ENCODE measurements at regions not wholly inside any gene's neighbourhood (a gene's known extent, or its start where the extent isn't known, plus 50 kb on each side); places are given as distances from the start of the nearest gene placed in this dataset.

DNA sequence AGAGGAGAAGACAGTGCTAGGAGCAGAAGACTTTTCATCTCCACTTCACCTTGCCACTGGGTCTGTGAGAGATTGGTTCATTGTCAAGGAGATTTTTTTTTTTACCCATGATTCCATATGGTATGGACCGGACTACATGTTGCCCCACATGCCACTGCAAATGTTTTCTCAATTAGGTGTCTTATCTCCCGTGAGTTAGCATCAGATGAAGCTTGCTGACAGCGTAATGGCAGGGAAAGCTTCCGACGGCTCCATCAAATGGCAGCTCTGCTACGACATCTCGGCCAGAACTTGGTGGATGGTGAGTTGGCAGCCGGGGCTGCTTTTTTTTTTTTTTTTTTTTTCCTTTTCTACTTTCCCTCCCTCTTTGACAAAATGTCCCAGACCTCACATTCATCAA, 217.2 kb upstream of the NFIA start:
- Histone ChIP-seq H3K27ac (replicated peaks) (no peak overlapping the region), H3K4me3 (replicated peaks; ENCODE audit: insufficient read depth, low read length) (no peak overlapping the region), H3K27me3 (ENCODE audit: insufficient read depth, poor library complexity, severe bottlenecking) (no peaks in the 10 kb centered on the region)
- TF ChIP-seq GABPA (IDR thresholded peaks at IDR 0.05; ENCODE audit: low read depth) (no peak), POLR2AphosphoS5 (IDR thresholded peaks at IDR 0.05; ENCODE audit: low read depth) (no peak), SPI1 (IDR thresholded peaks at IDR 0.05; ENCODE audit: borderline replicate concordance, low read depth) (no peak)
- TF ChIP-seq, protein P1, sequence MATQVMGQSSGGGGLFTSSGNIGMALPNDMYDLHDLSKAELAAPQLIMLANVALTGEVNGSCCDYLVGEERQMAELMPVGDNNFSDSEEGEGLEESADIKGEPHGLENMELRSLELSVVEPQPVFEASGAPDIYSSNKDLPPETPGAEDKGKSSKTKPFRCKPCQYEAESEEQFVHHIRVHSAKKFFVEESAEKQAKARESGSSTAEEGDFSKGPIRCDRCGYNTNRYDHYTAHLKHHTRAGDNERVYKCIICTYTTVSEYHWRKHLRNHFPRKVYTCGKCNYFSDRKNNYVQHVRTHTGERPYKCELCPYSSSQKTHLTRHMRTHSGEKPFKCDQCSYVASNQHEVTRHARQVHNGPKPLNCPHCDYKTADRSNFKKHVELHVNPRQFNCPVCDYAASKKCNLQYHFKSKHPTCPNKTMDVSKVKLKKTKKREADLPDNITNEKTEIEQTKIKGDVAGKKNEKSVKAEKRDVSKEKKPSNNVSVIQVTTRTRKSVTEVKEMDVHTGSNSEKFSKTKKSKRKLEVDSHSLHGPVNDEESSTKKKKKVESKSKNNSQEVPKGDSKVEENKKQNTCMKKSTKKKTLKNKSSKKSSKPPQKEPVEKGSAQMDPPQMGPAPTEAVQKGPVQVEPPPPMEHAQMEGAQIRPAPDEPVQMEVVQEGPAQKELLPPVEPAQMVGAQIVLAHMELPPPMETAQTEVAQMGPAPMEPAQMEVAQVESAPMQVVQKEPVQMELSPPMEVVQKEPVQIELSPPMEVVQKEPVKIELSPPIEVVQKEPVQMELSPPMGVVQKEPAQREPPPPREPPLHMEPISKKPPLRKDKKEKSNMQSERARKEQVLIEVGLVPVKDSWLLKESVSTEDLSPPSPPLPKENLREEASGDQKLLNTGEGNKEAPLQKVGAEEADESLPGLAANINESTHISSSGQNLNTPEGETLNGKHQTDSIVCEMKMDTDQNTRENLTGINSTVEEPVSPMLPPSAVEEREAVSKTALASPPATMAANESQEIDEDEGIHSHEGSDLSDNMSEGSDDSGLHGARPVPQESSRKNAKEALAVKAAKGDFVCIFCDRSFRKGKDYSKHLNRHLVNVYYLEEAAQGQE (IDR thresholded peaks at IDR 0.05; ENCODE audit: insufficient replicate concordance, low read depth): no peak
- TF ChIP-seq, protein P2, sequence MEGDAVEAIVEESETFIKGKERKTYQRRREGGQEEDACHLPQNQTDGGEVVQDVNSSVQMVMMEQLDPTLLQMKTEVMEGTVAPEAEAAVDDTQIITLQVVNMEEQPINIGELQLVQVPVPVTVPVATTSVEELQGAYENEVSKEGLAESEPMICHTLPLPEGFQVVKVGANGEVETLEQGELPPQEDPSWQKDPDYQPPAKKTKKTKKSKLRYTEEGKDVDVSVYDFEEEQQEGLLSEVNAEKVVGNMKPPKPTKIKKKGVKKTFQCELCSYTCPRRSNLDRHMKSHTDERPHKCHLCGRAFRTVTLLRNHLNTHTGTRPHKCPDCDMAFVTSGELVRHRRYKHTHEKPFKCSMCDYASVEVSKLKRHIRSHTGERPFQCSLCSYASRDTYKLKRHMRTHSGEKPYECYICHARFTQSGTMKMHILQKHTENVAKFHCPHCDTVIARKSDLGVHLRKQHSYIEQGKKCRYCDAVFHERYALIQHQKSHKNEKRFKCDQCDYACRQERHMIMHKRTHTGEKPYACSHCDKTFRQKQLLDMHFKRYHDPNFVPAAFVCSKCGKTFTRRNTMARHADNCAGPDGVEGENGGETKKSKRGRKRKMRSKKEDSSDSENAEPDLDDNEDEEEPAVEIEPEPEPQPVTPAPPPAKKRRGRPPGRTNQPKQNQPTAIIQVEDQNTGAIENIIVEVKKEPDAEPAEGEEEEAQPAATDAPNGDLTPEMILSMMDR (IDR thresholded peaks at IDR 0.05; ENCODE audit: insufficient read depth, low read length): no peak
- DNase-seq (ENCODE audit: low read depth in 1 of 2, low spot score in 1 of 2): no peak

- no peak for DNase-seq (ENCODE audit: low read depth in 1 of 2, low spot score in 1 of 2)
- TF ChIP-seq POLR2AphosphoS5 (IDR thresholded peaks at IDR 0.05; ENCODE audit: low read depth) (no peak), SPI1 (IDR thresholded peaks at IDR 0.05; ENCODE audit: borderline replicate concordance, low read depth) (no peak), GABPA (IDR thresholded peaks at IDR 0.05; ENCODE audit: low read depth) (no peak)
- TF ChIP-seq, protein P2 (IDR thresholded peaks at IDR 0.05; ENCODE audit: insufficient read depth, low read length): no peak
- TF ChIP-seq, protein P1 (IDR thresholded peaks at IDR 0.05; ENCODE audit: insufficient replicate concordance, low read depth): no peak
- H3K27ac ChIP-seq (replicated peaks): no peak overlapping the region
- H3K4me3 ChIP-seq (replicated peaks; ENCODE audit: insufficient read depth, low read length): no peak overlapping the region
- H3K27me3 ChIP-seq (ENCODE audit: insufficient read depth, poor library complexity, severe bottlenecking): no peaks in the 10 kb centered on the region
Observed at GRCh38 chr1:60864722-60865121, 217.6 kb upstream of the NFIA start.

DNA sequence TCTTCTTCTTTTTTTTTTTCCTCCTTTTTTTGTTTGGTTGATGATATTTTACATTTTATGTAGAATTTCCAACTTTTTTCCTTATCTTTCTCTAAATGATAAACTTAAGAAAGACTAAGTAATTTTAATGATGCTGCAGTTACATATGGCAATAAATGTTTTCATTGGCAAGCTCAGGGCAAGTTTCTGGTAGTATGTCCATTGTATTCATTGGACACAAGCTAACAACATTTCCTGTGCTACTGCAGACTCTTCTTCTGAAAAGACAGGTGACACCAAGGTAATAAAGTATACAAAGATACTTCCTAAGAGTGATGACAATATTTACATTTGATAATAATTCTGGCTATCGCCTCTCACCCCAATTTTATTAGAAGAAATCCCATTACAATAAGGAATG, 219.2 kb upstream of the NFIA start:
- Histone ChIP-seq H3K27me3 (ENCODE audit: insufficient read depth, poor library complexity, severe bottlenecking) (no peaks in the 10 kb centered on the region), H3K27ac (replicated peaks) (no peak overlapping the region), H3K4me3 (replicated peaks; ENCODE audit: insufficient read depth, low read length) (no peak overlapping the region)
- no peak for DNase-seq (ENCODE audit: low read depth in 1 of 2, low spot score in 1 of 2)
- TF ChIP-seq, protein P1 (IDR thresholded peaks at IDR 0.05; ENCODE audit: insufficient replicate concordance, low read depth): no peak
- TF ChIP-seq SPI1 (IDR thresholded peaks at IDR 0.05; ENCODE audit: borderline replicate concordance, low read depth): no peak
- TF ChIP-seq GABPA (IDR thresholded peaks at IDR 0.05; ENCODE audit: low read depth): no peak
- TF ChIP-seq POLR2AphosphoS5 (IDR thresholded peaks at IDR 0.05; ENCODE audit: low read depth): no peak
- TF ChIP-seq, protein P2 (IDR thresholded peaks at IDR 0.05; ENCODE audit: insufficient read depth, low read length): no peak

Measured in HL-60 (cell line).